Astrocyte (in vitro differentiated cells and primary cell): ENCODE measurements at regions not wholly inside any gene's neighbourhood (a gene's known extent, or its start where the extent isn't known, plus 50 kb on each side); places are given as distances from the start of the nearest gene placed in this dataset.

Experiments used
- DNase-seq: peaks from one replicate; pipeline ENCODE4 v3.0.0-alpha.2; 2010; ENCODE audit warnings: low read depth
- FAIRE-seq: peaks from 2 replicates; lab custom pipeline; 2011; peaks lifted over from hg19 to GRCh38; lab: Jason Lieb, UNC
- H2AFZ ChIP-seq: 2 replicates; pipeline ENCODE4 v1.6.0; 2012; ENCODE audit warnings: low read depth, low read length, inconsistent platforms
- H3K27ac ChIP-seq: 2 replicates; pipeline ENCODE4 v1.5.1; 2011; ENCODE audit warnings: low read depth, low read length, inconsistent platforms
- H3K27me3 ChIP-seq: 2 replicates; pipeline ENCODE4 v1.6.0; 2011; ENCODE audit warnings: low read length, inconsistent platforms; ENCODE audit not compliant: insufficient read depth
- H3K36me3 ChIP-seq: 2 replicates; pipeline ENCODE4 v1.5.1; 2011; ENCODE audit warnings: low read length, inconsistent platforms; ENCODE audit not compliant: insufficient read depth
- H3K4me1 ChIP-seq: 2 replicates; pipeline ENCODE4 v1.5.1; 2011; ENCODE audit warnings: low read length, inconsistent platforms; ENCODE audit not compliant: insufficient read depth
- H3K4me2 ChIP-seq: 2 replicates; pipeline ENCODE4 v1.6.0; 2012; ENCODE audit warnings: low read length, inconsistent platforms
- H3K4me3 ChIP-seq: 2 replicates; pipeline ENCODE4 v1.5.1; 2011; ENCODE audit warnings: low read depth, mild to moderate bottlenecking, low read length, inconsistent platforms; ENCODE audit not compliant: insufficient read depth
- H3K79me2 ChIP-seq: 2 replicates; pipeline ENCODE4 v1.6.0; 2012; ENCODE audit warnings: mild to moderate bottlenecking, low read length, inconsistent platforms; ENCODE audit not compliant: insufficient read depth
- H3K9ac ChIP-seq: 2 replicates; pipeline ENCODE4 v1.6.0; 2012; ENCODE audit warnings: mild to moderate bottlenecking, low read length, inconsistent platforms
- H3K9me3 ChIP-seq: 2 replicates; pipeline ENCODE4 v1.5.1; 2012; ENCODE audit warnings: low read depth, mild to moderate bottlenecking, low read length, inconsistent platforms; ENCODE audit not compliant: insufficient read depth
- H4K20me1 ChIP-seq: 2 replicates; pipeline ENCODE4 v1.6.0; 2012; ENCODE audit warnings: low read length, inconsistent platforms; ENCODE audit not compliant: insufficient read depth
- H3K27ac Mint-ChIP-seq: one replicate; pipeline ENCODE4 v1.8.0; 2021; ENCODE audit warnings: mild to moderate bottlenecking, mixed read lengths; ENCODE audit not compliant: unreplicated experiment
- H3K27me3 Mint-ChIP-seq: one replicate; pipeline ENCODE4 v1.8.0; 2021; ENCODE audit warnings: low read depth, mixed read lengths; ENCODE audit not compliant: unreplicated experiment
- H3K36me3 Mint-ChIP-seq: one replicate; pipeline ENCODE4 v1.8.0; 2021; ENCODE audit warnings: low read depth, mixed read lengths; ENCODE audit not compliant: unreplicated experiment
- H3K4me1 Mint-ChIP-seq: one replicate; pipeline ENCODE4 v1.8.0; 2021; ENCODE audit warnings: low read depth, mixed read lengths; ENCODE audit not compliant: unreplicated experiment
- H3K4me3 Mint-ChIP-seq: one replicate; pipeline ENCODE4 v1.8.0; 2021; ENCODE audit warnings: mild to moderate bottlenecking, moderate library complexity, mixed read lengths; ENCODE audit not compliant: unreplicated experiment
- H3K9me3 Mint-ChIP-seq: one replicate; pipeline ENCODE4 v1.8.0; 2021; ENCODE audit warnings: mild to moderate bottlenecking, mixed read lengths; ENCODE audit not compliant: unreplicated experiment
- EZH2 ChIP-seq: IDR thresholded peaks from 2 replicates; pipeline ENCODE4 v1.6.1; 2012; ENCODE audit warnings: mild to moderate bottlenecking, low read length, inconsistent platforms; ENCODE audit not compliant: insufficient read depth
- TF ChIP-seq, protein P1 (sequence below): IDR thresholded peaks from 2 replicates; pipeline ENCODE4 v1.5.1; 2011; ENCODE audit warnings: low read depth, mild to moderate bottlenecking, inconsistent platforms, low read length, moderate library complexity; ENCODE audit not compliant: insufficient read depth

GRCh38 chr12:5230156-5230555, 186.5 kb downstream of the KCNA5 start:
- FAIRE-seq (no peak), DNase-seq (peak; percentile 51)
- Mint-ChIP-seq H3K9me3 (peaks cover 2% of the 10 kb centered on the region), H3K27ac (no peak overlapping the region), H3K27me3 (peaks cover 33% of the 10 kb centered on the region), H3K4me3 (no peak overlapping the region), H3K36me3 (no peaks in the 10 kb centered on the region), H3K4me1 (peaks cover 10% of the 10 kb centered on the region)
- H3K4me1 ChIP-seq, result no peaks in the 10 kb centered on the region
- no peaks in the 10 kb centered on the region for H3K9me3 ChIP-seq
- no peak overlapping the region for H2AFZ ChIP-seq
- TF ChIP-seq, protein P1, sequence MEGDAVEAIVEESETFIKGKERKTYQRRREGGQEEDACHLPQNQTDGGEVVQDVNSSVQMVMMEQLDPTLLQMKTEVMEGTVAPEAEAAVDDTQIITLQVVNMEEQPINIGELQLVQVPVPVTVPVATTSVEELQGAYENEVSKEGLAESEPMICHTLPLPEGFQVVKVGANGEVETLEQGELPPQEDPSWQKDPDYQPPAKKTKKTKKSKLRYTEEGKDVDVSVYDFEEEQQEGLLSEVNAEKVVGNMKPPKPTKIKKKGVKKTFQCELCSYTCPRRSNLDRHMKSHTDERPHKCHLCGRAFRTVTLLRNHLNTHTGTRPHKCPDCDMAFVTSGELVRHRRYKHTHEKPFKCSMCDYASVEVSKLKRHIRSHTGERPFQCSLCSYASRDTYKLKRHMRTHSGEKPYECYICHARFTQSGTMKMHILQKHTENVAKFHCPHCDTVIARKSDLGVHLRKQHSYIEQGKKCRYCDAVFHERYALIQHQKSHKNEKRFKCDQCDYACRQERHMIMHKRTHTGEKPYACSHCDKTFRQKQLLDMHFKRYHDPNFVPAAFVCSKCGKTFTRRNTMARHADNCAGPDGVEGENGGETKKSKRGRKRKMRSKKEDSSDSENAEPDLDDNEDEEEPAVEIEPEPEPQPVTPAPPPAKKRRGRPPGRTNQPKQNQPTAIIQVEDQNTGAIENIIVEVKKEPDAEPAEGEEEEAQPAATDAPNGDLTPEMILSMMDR, result no peak
- TF ChIP-seq EZH2, result no peak
- H4K20me1 ChIP-seq, result no peaks in the 10 kb centered on the region
- H3K4me3 ChIP-seq, result no peak overlapping the region
- H3K27me3 ChIP-seq, result peaks cover 3% of the 10 kb centered on the region
- H3K36me3 ChIP-seq, result no peaks in the 10 kb centered on the region
- H3K4me2 ChIP-seq, result no peak overlapping the region
- no peak overlapping the region for H3K27ac ChIP-seq
- no peak overlapping the region for H3K9ac ChIP-seq
- H3K79me2 ChIP-seq, result no peaks in the 10 kb centered on the region

GRCh38 chr12:5230861-5231260, 187.2 kb downstream of the KCNA5 start:
- H3K4me1 ChIP-seq, result no peaks in the 10 kb centered on the region
- H3K79me2 ChIP-seq, result no peaks in the 10 kb centered on the region
- Mint-ChIP-seq H3K4me1 (peaks cover 10% of the 10 kb centered on the region), H3K27me3 (peaks cover 28% of the 10 kb centered on the region), H3K27ac (no peak overlapping the region), H3K4me3 (no peak overlapping the region), H3K9me3 (peaks cover 2% of the 10 kb centered on the region), H3K36me3 (no peaks in the 10 kb centered on the region)
- TF ChIP-seq, protein P1, result no peak
- TF ChIP-seq EZH2, result no peak
- H3K9me3 ChIP-seq, result no peaks in the 10 kb centered on the region
- H3K36me3 ChIP-seq, result no peaks in the 10 kb centered on the region
- H4K20me1 ChIP-seq, result no peaks in the 10 kb centered on the region
- H3K27me3 ChIP-seq, result peaks cover 3% of the 10 kb centered on the region
- H3K4me2 ChIP-seq, result no peak overlapping the region
- H3K4me3 ChIP-seq, result no peak overlapping the region
- DNase-seq (no peak), FAIRE-seq (no peak)
- H3K9ac ChIP-seq, result no peak overlapping the region
- no peak overlapping the region for H3K27ac ChIP-seq
- H2AFZ ChIP-seq, result no peak overlapping the region

GRCh38 chr12:5232291-5232690, 188.6 kb downstream of the KCNA5 start:
- H2AFZ ChIP-seq, result no peak overlapping the region
- H3K4me3 ChIP-seq, result no peak overlapping the region
- H3K27me3 Mint-ChIP-seq, result peaks cover 29% of the 10 kb centered on the region
- H3K4me1 ChIP-seq, result no peaks in the 10 kb centered on the region
- peaks cover 10% of the 10 kb centered on the region for H3K4me1 Mint-ChIP-seq
- no peaks in the 10 kb centered on the region for H3K9me3 ChIP-seq
- no peak overlapping the region for H3K27ac ChIP-seq
- TF ChIP-seq, protein P1, result no peak
- no peak for TF ChIP-seq EZH2
- FAIRE-seq, result no peak
- H3K36me3 ChIP-seq, result no peaks in the 10 kb centered on the region
- H3K9ac ChIP-seq, result no peak overlapping the region
- no peaks in the 10 kb centered on the region for H4K20me1 ChIP-seq
- H3K79me2 ChIP-seq, result no peaks in the 10 kb centered on the region
- DNase-seq, result no peak
- no peak overlapping the region for H3K4me2 ChIP-seq
- peaks cover 3% of the 10 kb centered on the region for H3K27me3 ChIP-seq
- no peak overlapping the region for H3K27ac Mint-ChIP-seq
- H3K9me3 Mint-ChIP-seq, result peaks cover 2% of the 10 kb centered on the region
- no peaks in the 10 kb centered on the region for H3K36me3 Mint-ChIP-seq
- H3K4me3 Mint-ChIP-seq, result no peak overlapping the region
